22Rv1 (cell line): ENCODE measurements at regions not wholly inside any gene's neighbourhood (a gene's known extent, or its start where the extent isn't known, plus 50 kb on each side); places are given as distances from the start of the nearest gene placed in this dataset.

ENCODE experiments used
- H3K27ac ChIP-seq: fragments of 450-650 bp; 2 replicates; pipeline ENCODE4 v1.5.1; 2017
- CTCF ChIP-seq: fragments of 450-650 bp; IDR thresholded peaks from 2 replicates; pipeline ENCODE4 v1.5.1; 2017; ENCODE audit warnings: mild to moderate bottlenecking
- ZFX ChIP-seq: fragments of 450-650 bp; IDR thresholded peaks from 2 replicates; pipeline ENCODE4 v1.6.1; 2017; ENCODE audit warnings: antibody characterized with exemption, borderline replicate concordance

GRCh38 chrX:97728215-97728614 lies 844.5 kb downstream of the RPA4 start:
- TF ChIP-seq CTCF (no peak), ZFX (no peak)

GRCh38 chrX:97740044-97740443 lies 856.3 kb downstream of the RPA4 start:
- H3K27ac ChIP-seq: no peak overlapping the region
- no peak for TF ChIP-seq ZFX
- no peak for TF ChIP-seq CTCF

More at GRCh38 chrX:97728215-97728614, 844.5 kb downstream of the RPA4 start:
- no peak overlapping the region for H3K27ac ChIP-seq

GRCh38 chrX:97740886-97741285 lies 857.2 kb downstream of the RPA4 start:
- no peak for TF ChIP-seq CTCF
- no peak for TF ChIP-seq ZFX
- H3K27ac ChIP-seq: no peak overlapping the region

- no peak for TF ChIP-seq ZFX
- peak; percentile 17; the same call in 1 of the 2 replicates for TF ChIP-seq CTCF
- no peak overlapping the region for H3K27ac ChIP-seq
Measured at GRCh38 chrX:97743014-97743413, 859.3 kb downstream of the RPA4 start.

- no peak overlapping the region for H3K27ac ChIP-seq
- TF ChIP-seq ZFX (no peak), CTCF (no peak)
Measured at GRCh38 chrX:97747346-97747745, 863.6 kb downstream of the RPA4 start.

- H3K27ac ChIP-seq: no peak overlapping the region
- TF ChIP-seq ZFX: no peak
- TF ChIP-seq CTCF: no peak
Measured at GRCh38 chrX:97751016-97751415, 867.3 kb downstream of the RPA4 start.

- no peak overlapping the region for H3K27ac ChIP-seq
- no peak for TF ChIP-seq CTCF
- TF ChIP-seq ZFX: no peak
Measured at GRCh38 chrX:97751735-97752134, 868.0 kb downstream of the RPA4 start.
